ENCODE measurements at regions not wholly inside any gene's neighbourhood (a gene's known extent, or its start where the extent isn't known, plus 50 kb on each side); places are given as distances from the start of the nearest gene placed in this dataset.
"Not testable (repeated sequence)": the region's sequence is repeated elsewhere in the genome, so short reads cannot be mapped to it uniquely, and the experiment has no call there.

DNA sequence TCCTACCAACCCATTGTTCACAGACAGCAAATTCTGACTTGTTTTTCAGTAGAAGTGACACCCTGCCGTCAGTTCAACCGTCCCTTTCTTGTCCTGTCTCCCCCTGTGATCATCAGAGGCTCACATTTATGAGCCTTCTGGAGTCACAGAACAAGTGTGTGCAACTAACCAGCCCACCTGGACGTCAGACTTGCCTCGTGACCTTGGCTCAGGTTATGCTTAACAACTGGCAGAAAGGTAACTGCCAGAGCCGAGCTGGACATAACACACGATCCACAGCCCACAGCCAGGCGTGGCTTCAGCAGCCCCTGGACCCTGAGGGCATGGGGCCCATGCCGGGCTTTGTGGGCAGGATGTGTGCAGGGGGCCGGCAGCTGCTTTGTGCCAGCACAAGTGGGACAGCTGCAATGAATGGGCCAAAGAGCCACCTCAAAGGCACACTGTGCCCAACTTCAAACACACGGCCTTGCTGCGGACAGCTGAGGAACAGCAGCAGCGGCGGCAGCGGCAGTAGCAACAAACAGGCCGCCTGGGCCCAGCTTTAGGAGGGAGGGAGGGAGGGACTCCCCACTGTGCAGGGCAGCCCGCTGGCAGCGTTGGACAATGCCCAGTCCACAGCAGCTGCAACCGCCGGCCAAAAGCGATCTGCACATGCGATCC lies 103.9 kb downstream of the ZBTB18 start:
- DNase-seq (ENCODE audit: low spot score), result no peak
- in situ Hi-C loops (cut with HindIII; ENCODE audit: low sequenced_read_pairs), result no loop called here

DNA sequence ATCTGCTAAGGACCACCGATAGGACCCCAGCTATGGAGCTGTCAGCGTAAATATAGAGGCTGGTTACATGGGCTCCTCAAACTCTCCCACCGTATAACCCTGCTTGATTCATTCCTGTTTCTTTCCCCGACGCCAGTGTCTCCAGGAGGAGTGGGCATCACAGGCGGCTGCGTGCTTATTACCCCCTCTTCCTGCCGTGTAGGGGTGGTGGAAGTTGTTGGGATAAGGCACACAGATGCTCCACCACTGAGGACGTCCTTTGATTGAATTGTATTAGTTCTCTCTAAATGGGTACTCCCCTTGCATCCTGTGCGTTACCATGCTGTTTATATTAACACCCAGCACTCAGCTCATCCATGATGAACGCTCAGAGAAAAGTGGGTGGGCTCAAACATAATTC lies 104.6 kb downstream of the ZBTB18 start:
- no peak for DNase-seq (ENCODE audit: low spot score)
- in situ Hi-C loops (cut with HindIII; ENCODE audit: low sequenced_read_pairs), result no loop called here

DNA sequence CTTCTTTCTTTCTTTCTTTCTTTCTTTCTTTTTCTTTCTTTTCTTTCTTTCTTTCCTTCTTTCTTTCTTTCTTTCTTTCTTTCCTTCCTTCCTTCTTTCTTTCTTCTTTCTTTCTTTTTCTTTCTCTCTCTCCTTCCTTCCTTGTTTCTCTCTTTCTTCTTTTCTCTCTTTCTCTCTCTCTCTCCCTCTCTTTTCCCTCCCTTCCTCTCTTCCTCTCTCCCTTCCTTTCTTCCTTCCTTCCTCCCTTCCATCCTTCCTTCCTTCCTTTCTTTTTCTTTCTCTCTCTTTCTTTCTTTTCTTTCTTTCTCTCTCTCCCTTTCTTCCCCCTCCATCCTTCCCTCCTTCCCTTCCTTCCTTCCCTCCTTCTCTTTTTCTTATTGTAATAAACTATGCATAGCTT lies 105.5 kb downstream of the ZBTB18 start:
- DNase-seq (ENCODE audit: low spot score); in situ Hi-C loops (cut with HindIII; ENCODE audit: low sequenced_read_pairs): not testable (repeated sequence)

DNA sequence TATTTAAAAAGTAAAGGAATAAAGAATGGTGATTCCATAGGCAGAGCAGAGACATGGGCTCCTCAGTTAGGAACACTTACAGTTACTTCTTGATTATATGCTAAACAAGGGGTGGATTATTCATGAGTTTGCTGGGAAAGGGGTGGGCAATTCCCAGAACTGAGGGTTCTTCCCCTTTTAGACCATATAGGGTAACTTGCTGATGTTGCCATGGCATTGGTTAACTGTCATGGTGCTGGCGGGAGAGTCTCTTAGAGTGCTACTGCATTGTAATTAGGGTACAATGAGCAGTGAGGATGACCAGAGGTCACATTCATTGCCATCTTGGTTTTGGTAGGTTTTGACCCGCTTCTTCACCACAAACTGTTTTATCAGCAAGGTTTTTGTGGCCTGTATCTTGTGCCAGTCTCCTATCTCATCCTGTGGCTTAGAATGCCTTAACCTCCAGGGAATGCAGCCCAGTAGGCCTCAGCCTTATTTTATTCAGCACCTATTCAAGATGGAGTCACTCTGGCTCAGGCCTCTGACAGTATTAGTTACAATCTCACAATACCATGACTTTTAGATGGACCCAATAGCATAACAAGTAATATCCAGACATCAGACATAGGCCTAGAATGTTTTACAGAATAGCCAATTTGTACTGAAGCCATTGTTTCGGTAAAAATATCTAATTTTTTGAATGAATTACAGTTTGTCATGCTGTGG lies 106.8 kb downstream of the ZBTB18 start:
- DNase-seq (ENCODE audit: low spot score), result no peak
- in situ Hi-C loops (cut with HindIII; ENCODE audit: low sequenced_read_pairs), result no loop called here

DNA sequence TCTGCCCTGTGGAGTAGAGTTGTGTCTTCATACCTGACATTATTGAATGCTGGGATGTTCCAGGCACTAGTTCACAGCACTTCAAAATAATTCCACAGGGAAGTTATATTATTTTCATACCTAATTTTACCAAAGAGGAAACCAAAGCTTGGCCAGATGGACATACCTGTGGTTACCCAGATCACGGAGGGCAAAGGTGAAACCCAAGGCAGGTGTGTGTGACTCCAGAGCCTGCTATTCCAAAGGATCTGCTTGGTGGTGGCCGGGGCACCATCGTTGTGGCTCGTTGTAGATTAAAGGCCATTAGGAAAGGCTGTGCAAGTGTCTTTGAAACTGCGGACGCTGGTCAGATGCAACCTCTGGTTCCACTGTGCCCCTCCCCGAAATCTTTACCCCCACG lies 108.6 kb downstream of the ZBTB18 start:
- in situ Hi-C loops (cut with HindIII; ENCODE audit: low sequenced_read_pairs), result no loop called here
- no peak for DNase-seq (ENCODE audit: low spot score)

DNA sequence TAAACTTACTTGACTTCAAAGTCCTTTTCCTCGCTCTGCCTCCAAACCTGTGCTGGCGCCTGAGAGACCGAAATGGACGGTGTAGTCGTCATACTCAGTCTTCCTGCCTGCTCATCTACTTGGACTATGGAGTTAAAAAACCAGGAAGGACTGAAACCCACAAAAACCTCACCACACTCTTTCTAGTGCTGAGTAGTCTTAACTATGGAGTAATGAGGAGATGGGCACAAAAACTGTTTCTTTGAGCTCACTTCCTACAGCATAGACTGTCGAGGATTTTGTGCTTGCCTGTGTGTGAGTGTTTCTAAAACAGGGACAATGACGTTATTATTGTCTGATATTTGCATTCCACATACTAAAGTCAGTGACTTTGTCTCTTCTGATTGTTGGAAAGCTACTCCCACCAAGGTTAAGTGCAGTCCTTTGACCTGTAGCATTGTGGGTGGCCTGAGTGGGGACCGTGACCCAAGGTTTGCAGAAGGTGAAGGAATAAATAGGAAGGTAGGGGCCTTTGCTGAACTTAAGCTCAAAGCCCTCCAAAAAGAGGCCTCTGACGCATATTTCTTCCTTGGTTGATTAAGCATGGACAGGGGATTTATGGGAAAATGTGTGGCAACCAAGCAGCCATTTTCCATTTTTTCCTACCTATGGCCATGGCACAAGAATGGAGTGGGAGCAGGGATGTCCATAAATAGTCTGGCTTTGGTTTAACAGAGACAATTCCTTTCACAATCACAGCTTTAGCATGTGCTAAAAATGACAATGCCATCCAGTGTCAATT lies 109.6 kb downstream of the ZBTB18 start:
- no peak for DNase-seq (ENCODE audit: low spot score)
- in situ Hi-C loops (cut with HindIII; ENCODE audit: low sequenced_read_pairs), result no loop called here

DNA sequence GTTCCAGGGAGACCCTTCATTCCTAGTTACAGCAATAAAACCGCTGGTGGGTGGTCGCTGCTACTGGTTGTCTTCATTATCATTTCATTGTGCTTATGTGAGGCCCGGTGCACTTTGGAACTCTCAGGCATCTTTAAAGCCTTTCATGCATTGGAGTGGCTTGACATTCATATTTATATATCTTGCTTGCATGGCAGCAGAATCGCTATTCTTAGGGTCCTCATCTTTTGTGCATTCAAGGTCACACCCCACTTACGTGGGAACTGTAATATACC lies 110.1 kb downstream of the ZBTB18 start:
- no peak for DNase-seq (ENCODE audit: low spot score)
- in situ Hi-C loops (cut with HindIII; ENCODE audit: low sequenced_read_pairs), result no loop called here

DNA sequence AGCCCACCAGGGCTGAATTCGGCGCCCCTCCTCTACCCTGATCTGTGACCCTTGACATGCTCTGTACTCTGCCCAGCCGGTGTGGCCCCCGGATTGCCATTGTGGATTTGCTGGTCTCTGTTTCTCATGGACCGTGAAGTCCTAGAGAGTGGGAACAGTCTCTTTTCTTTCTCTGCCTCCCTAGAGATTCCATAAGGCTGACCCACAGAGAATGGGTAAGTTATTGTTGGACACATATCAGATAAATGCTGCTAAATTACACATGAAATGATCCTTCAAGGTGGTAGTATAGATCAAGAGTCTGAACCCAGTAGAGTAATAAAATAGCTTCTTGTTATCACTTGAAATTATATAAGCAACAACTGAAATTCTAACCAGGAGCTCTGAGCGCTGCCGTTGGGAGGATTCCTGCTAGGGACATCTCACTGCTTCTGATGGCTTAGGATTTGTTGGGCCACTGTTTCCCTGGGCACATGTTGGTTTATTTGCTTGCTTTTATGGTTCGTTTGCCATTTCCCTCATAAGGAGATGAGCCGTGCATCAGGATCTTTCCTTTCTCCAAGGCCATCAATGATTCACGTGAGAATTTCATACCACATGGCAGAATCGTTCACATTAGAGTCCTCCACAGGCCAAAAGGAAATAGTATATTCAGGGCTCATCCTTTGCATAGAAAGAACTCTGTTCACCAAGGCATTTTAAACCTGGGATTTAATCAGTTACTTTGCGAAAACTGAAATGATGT lies 111.9 kb downstream of the ZBTB18 start:
- no peak for DNase-seq (ENCODE audit: low spot score)
- in situ Hi-C loops (cut with HindIII; ENCODE audit: low sequenced_read_pairs), result no loop called here

DNA sequence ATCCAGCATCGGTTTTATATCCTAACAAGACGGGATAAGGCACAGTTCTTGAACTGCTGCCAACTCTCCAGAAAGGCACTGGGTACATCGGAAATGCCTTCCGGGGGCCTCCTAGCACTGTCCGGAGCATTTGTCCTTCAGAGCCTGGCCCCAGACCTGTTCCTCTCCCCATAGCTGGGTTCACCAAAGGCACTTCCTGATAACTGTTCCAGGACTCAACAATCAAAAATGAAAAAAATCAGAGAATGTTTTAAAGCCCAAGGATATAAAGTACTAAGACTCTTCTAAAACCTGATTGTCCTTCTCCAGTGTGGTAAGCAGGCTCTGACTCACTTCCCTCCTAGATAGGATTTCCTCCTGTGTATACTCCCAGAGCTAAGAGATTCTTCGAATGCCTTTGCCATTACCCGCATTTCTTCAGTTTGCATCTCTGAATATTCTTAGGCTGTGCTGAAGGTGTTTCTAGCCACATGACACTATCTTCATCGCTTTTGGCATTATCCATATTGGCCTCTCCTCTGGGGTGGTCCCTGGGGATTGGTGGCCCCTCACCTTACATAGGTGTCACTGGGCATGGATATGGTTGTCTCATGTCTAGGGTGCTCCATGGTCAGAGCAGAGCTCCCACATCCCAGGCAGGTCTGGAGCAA lies 112.9 kb downstream of the ZBTB18 start:
- no peak for DNase-seq (ENCODE audit: low spot score)

DNA sequence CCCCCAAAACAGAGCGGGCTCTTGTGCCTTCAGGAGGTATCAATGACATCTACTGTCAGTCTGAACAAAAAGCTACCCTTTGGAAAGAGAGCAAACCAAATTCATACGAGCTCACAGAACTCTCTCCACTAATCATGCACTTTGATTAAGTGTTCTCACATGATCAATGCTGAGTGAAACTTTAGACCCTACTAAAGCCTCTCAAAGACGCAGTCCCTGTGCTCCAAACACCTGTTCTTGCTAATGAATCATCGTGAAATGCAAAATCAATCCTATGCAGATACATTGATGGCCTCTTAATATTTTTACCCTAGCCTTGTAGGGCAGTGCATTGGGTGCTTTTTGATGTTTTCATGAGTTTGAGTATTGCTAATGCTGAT lies 113.4 kb downstream of the ZBTB18 start:
- no peak for DNase-seq (ENCODE audit: low spot score)
- in situ Hi-C loops (cut with HindIII; ENCODE audit: low sequenced_read_pairs), result no loop called here

More for the DNA sequence above, 112.9 kb downstream of the ZBTB18 start:
- in situ Hi-C loops (cut with HindIII; ENCODE audit: low sequenced_read_pairs), result no loop called here

DNA sequence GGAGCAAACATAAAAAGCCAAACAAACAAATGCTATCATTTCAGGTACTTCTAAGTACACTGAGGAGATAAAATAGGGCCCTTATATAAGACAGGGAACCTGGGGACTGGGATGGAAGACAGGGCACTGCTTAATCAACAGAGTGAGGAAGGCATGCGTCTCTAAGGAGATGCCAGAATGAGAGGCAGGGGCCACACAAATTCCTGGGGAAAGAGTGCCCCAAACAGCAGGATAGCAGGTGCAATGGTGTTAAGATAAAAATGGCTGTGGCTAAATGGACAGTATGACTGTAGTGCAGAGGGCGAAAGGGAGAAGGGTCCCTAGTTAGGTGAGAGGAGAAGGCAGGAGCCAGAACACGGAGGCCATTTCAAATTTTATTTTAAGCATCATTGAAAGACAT lies 113.9 kb downstream of the ZBTB18 start:
- in situ Hi-C loops (cut with HindIII; ENCODE audit: low sequenced_read_pairs), result no loop called here
- DNase-seq (ENCODE audit: low spot score), result no peak

DNA sequence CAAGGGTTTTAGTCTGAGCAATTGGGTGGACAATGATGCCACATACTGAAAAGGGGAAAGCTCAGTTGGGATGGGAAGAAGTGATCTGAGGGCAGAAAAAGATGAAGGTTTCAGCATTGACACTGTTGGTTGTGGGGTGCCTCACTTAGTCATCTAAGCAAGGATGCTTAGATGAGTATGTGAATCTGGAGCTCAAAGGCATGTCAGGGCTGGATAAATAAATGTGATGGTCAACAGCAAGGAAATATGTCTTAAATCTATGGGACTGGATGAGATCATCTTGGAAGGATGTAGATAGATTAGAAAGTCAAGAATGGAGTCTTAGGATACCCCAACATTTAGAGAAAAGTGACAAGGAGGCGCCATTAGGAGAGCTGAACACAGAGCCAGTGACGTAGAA lies 114.6 kb downstream of the ZBTB18 start:
- no peak for DNase-seq (ENCODE audit: low spot score)
- in situ Hi-C loops (cut with HindIII; ENCODE audit: low sequenced_read_pairs), result no loop called here

DNA sequence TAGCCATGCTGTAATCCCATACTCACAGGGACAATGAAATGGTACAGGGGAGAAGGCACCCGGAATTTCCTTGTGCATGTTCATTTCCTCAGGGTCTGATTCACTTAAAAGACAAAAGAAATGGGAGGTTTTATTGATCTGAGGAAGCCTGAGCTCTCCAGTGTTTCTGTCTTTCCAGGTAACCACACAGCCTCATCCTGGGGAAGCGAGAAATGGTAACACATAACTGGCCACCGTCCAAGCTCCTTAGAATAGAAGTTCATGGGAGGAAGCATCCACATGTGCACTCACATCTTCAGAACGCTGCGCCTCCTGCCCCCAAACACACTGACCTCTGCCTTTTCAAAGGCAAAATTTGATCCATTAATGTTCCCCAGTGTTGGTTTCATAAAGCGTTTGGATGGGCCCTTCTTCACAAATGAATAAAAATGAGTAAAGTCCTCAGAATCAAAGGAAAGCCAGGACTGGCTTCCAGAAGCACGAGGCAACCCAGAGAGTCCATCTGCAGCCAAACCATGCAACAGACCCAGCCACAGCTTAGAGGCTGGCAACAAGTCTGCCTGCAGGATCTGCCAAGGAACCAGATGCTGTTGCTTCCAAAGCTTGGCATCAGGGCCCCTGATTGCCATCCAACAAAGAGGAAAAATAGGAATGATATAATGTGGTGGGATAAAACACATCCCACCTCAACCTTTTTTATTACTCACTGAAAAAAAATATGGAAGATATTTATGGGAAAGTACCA lies 120.3 kb downstream of the ZBTB18 start:
- peak; percentile 98 for DNase-seq (ENCODE audit: low spot score)
- in situ Hi-C loops (cut with HindIII; ENCODE audit: low sequenced_read_pairs), result no loop called here

DNA sequence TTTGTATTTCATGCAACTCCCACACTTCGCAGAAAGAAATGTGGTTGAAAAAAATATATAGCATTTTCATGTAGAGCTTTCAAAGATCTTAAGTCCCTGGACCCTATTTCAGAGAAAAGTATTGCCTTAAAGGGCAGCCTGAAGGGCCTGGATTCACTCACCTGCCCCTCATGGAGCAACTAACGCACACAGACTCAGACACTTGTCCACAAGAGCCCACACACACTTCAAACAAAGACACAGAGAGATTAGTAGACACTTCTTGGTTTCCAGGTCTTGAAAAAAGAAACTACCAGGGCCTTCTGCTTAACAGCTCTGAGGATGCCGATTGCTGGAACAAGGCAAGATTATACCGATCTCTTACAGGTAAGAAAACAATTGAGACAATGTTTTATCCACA lies 122.2 kb downstream of the ZBTB18 start:
- in situ Hi-C loops (cut with HindIII; ENCODE audit: low sequenced_read_pairs), result no loop called here
- DNase-seq (ENCODE audit: low spot score), result peak; percentile 25

DNA sequence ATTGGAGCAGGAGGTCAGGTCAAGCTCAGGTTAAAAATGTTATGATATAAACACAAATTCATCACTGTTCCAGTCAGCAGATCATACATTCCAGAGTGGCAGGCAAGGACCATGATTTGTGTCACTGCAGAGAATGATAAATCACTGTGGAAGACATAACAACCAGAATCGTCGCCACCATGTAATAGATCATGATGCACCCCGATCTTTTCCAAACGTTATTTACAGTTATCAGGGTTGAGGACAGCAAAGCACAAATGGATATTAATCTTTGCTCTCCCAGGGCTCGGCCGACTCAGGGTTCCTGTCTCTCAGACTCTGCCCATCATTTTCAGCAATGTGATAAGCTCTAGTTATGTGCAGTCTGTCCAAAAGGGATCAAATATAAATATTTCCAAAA lies 122.7 kb downstream of the ZBTB18 start:
- in situ Hi-C loops (cut with HindIII; ENCODE audit: low sequenced_read_pairs), result no loop called here

DNA sequence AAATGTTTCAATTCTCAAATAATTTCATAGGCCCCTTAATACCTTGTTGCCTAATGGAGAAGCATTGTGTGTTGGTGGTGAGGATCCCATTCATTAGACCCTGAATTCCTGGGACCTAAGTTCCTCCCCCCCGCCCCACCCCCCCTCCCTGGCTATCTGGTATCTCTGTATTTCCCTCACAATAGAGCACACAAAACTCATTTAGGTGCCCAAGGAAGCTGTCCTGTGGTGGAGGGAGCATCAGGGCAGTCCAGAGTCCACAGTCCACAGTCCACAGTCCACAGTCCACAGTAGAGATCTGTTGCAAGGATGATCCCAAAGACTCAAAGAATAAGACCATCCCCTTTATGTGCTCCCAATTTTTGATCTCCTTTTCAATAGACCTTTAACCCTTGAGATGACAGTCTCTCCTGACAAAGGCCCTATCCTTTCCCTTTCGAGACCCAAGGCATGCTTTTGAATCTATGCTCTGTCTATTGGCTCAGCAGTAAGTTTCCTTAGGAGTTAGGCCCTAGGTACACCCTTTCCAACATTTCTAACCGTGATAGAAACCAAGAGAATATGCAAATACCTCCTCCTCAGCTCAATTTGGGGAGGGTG lies 123.9 kb downstream of the ZBTB18 start:
- in situ Hi-C loops (cut with HindIII; ENCODE audit: low sequenced_read_pairs), result no loop called here
- DNase-seq (ENCODE audit: low spot score), result no peak

More for the DNA sequence above, 122.7 kb downstream of the ZBTB18 start:
- DNase-seq (ENCODE audit: low spot score), result peak; percentile 34

DNA sequence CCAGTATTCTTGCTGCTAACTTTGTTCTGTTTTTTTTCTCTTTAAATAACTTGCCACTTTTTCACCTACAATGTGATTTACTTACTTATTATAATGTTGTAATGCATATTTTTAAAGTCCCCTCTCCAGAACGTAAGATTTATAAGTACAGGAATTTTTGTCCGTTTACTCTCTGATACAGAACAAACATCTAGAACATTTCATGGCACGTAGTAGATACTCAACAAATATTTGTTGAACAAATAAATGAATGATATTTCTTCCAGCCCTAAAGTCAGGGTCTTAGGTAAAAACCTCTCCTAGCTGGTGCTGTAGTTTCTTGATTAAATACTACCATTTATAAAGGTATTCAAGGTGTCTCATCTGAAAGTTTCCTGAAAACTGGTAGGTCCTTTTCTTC lies 125.1 kb downstream of the ZBTB18 start:
- DNase-seq (ENCODE audit: low spot score), result no peak
- in situ Hi-C loops (cut with HindIII; ENCODE audit: low sequenced_read_pairs), result no loop called here

DNA sequence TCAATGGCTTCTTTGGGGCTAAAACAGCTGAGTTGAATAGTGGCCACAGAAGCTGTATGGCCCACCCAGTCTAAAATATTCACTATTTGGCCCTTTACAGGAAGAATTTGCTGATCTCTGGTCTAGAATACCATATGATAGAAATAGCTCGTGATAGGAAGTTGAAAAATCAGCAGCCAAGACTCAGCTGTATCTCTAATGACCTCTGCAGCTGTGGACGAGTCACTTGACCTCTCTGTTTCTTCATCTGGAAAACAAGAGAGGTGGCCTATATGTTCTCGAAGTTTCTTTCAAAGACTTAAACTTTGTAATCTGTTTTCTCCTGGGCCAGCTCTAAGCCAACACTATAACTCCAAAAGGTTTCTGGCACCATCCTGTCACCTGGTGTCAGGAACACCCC lies 129.2 kb downstream of the ZBTB18 start:
- in situ Hi-C loops (cut with HindIII; ENCODE audit: low sequenced_read_pairs), result no loop called here

More for the DNA sequence above, 129.2 kb downstream of the ZBTB18 start:
- no peak for DNase-seq (ENCODE audit: low spot score)
